ENCODE measurements at regions not wholly inside any gene's neighbourhood (a gene's known extent, or its start where the extent isn't known, plus 50 kb on each side); places are given as distances from the start of the nearest gene placed in this dataset.

DNA sequence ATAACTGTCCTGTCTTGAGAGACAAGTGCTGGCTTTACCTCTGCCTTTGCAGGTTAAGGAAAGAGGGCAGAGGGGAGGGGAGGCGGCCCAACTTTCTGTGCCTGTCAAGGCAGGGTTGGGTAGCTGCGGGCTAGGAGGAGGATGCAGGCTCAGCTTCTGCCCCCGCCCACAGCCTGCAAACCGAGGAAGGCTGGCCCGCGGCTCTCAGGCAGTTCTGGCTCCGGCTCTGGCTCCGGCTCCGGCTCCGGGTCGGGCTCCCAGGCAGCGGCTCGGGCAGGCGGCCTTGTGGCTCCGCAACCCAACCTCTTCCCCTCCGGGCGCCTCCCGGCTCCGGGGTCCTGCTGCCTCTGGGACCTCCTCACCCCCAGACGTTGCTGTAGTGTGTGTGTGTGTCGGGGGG is 92.9 kb downstream of the TMEM30B start:
- TF ChIP-seq, protein P1, sequence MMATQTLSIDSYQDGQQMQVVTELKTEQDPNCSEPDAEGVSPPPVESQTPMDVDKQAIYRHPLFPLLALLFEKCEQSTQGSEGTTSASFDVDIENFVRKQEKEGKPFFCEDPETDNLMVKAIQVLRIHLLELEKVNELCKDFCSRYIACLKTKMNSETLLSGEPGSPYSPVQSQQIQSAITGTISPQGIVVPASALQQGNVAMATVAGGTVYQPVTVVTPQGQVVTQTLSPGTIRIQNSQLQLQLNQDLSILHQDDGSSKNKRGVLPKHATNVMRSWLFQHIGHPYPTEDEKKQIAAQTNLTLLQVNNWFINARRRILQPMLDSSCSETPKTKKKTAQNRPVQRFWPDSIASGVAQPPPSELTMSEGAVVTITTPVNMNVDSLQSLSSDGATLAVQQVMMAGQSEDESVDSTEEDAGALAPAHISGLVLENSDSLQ (IDR thresholded peaks at IDR 0.05) = no peak
- TF ChIP-seq TARDBP (IDR thresholded peaks at IDR 0.05) = no peak
- no peak for TF ChIP-seq SP1 (IDR thresholded peaks at IDR 0.05)
- no peak for TF ChIP-seq HDGF (IDR thresholded peaks at IDR 0.05; ENCODE audit: borderline replicate concordance)
- TF ChIP-seq ARNT (IDR thresholded peaks at IDR 0.05) = no peak

Data from HEK293T (cell line).